GM21619 (cell line): ENCODE measurements at regions not wholly inside any gene's neighbourhood (a gene's known extent, or its start where the extent isn't known, plus 50 kb on each side); places are given as distances from the start of the nearest gene placed in this dataset.

Experiments
- ATAC-seq: cut with Tn5 transposase; IDR thresholded peaks from one replicate; pipeline ENCODE4 v1.9.1; 2021; ENCODE audit not compliant: unreplicated experiment

DNA sequence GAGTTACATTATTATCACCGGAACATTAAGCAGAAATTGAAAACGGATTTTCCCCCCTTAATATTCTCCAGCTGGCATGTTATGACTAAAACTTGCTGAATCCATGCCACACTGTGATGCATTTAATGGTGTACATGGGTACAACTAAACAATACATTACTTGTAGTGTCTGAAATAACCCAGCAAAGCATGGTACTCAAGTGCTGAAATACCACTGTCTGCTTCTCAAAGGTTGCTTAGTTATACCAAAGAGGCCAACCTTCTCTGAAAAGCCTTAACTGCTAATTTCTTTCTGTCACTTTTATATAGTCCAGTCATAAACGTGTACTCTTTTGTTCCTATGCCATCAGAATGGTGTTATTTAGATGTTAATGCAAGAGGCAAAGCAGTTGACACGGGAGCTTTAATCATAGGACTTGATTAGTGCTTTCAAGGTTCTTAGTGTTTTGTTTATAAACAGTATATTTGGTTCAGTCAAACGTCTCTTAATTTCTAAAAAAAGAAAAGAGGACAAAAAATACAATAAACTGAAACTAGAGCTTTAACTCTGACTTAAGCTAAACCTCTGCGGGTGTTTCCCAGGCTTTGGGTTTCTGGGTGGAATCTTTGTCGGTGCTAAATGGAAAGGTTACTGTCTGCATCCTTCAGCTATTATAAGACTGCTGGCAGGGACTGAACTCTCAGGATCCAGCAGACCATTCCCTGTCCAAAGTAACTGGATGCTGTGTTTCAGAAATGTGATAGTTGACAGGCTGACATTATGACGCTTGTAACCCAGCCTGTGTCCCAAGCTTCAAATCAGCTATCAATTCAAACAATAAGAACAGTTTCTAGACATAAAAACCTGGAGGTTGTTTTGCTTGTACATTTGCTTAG is 202.6 kb downstream of the PPP1R3A start:
- ATAC-seq, result no peak

DNA sequence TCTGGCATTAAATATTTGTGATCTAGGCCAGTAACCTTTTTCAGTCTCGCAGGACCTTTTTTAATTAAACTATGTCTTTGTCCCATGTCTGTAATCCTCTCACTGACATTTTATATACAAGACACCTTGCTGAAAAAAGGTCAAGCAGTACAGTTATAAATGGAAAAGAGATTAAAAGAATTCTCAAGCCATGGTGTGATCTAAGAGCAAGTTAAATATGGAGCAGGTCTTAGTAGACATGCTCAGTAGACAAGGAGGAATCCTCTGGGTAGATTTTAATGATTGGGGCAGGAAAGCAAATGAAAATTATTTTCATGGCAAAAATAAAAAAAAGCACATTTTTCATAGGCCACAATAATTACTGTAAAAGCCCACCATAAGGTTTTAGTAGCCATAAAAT is 203.5 kb downstream of the PPP1R3A start:
- ATAC-seq, result no peak

DNA sequence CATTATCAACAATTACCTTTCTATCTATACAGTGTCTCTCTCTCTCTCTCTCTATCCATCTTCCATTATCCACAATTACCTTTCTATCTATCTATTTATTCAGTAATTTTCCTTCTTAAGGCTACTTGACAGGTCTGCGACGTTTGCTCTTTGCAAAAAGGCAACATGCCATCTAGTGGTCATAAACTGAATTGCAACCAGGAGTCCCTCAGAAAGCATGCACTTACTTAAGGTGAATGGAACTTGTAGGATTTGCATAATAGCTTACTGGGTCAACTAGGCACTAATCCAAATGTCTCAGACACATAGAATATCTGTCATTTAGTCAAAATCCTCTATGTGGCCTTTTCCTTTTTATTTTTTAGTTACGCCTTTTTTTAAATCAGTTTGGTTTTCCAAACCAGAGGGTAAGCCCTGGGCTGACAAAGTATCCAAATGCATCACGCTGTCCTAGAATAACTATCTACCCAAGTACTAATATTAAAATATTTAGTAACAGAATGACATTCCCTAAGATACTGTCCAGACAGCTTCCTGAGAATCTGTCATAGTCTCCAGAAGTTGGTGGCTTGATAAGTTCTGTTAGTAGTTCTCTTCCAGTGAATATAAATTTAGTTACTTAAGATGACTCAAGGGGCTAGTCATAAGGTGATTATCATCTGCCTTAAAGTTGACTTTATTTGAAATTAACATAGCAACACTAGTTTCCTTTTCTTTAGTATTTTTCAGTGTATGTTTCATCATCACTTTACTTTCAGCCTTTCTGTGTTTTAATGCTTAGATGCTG is 208.3 kb downstream of the PPP1R3A start:
- peak; percentile 96 for ATAC-seq

DNA sequence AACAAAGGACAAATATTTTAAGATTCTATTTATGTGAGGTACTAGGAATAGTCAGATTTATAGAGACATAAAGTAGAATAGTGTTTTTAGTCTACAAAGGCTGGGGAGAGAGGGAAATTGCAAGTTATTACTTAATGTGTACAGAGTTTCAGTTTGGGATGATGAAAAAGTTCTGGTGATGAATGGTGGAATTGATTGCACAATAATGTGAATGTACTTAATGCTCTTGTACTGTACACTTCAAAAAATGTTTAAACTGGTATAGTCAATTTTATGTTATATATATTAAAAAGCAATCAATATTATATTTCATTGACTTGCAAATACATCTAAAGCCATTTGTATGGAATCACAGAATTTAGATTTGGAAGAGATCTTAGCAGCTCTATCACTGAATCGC is 213.4 kb downstream of the PPP1R3A start:
- no peak for ATAC-seq

DNA sequence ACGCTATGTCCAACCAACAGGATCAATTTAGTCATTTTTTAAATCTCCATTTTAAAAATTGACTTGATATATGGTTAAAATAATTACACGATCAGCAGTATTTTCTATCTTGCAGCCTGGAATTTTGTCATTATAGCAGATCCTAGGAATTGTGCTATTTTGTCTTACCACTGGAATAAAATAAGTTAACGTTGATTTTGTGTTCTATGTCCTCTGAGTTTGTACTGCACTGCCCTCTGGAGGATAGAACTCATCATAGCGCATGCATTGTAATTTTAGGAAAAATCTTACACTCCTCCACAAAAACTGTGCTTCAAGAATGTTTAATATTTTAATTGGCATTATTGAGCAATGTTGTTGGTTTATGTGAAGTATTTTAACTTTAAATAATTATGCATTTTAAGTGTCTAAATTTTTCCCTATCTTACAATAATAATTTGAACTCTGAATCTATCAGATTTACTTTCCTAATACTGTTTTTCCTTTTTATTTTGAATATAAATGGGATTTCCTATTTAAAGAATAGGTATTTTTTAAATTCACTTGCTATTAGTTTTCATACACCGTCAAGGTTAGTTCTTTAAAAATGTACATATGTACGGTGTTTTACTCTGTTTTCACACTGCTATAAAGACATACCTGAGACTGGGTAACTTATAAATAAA is 220.1 kb downstream of the PPP1R3A start:
- no peak for ATAC-seq

DNA sequence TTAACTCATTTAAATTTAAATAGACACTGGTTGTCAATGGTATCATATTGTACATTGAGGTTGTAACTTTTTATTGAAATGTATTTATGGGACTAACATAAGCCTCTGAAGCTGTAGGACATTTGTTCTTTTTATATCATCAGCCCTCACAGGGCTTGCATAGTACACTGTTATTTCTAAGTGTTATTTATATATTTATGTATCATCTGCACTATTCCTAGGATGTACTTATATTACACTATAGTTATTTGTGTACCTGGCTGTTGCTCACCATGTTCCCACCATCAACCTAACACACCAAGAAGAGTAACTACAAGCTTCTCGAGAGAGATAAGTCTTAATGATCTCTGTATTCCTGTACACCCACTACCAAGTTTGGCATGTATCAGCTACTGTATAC is 224.7 kb downstream of the PPP1R3A start:
- no peak for ATAC-seq

DNA sequence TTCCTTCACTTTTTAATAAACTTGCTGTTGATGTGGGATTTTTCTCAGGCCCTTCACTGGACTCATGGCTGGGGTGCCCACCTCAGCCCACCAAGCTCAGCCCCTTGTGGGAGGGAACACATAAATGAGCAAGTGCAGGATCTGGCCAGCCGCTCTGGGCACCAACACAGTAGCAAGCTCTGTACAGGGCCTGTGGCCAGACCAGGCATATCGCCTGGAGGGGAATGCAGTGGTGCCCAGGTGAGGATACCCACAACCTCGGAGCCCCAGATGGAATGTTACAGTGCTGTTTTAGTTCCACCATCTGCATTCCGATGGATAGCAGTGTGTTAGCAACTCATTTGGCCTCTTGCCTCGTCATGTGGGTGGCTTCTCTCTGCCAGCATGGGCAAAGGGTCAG is 234.6 kb downstream of the PPP1R3A start:
- ATAC-seq, result no peak

DNA sequence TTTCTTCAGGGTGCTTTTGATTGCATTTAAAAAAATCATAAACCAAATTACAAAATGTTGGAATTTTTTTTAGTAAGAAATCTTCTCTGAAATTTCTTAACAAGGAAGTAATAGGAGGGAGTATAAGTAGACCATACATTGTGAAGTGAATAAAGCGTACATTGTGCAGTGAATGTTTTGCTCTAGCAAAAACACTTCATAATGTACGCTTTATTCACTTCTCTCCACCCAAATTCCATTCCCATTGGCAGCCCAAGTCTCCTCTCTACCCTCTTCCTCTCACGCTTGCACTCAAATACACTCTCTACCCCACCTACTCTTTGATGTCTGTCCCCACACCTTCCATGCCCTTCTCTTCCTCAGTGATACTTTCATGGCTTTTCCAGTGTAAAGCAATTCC is 241.0 kb downstream of the PPP1R3A start:
- ATAC-seq, result no peak

DNA sequence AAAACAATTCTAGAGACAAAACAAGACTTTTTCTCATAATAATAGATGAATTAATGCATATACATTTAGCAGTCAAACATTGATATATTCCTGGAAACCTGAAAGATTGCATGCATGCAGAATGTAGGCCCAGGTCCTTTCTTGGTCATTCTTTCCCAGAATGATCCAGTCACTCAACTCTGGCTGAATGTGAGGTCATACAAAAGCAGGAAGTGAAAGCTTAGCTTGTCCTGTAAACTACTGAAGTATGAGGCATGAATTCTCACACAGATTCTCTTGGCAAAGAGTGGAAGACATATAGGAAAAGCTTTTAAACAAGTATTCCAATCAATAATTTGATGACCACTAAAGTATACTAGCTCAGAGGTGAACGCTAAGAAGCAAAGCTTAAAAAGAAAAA is 253.9 kb downstream of the PPP1R3A start:
- no peak for ATAC-seq

DNA sequence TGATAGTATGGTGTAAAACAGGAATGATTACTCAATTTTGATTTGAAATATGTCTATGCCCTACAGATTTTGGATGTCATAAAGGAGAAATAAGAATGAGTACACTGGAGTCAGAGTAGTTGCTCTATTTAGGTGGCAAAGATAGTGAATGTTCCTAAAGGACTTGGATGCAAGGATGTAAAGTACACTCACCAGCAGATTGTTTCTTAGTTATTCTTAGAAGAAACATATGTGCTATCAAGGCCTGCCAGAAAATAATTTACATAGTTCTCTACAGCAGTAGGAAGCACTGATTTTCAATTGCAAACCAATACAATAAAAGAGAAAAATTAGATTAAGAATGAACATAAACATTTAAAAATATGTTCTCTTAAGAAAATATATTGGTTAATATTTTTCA is 259.4 kb downstream of the PPP1R3A start:
- ATAC-seq, result no peak

DNA sequence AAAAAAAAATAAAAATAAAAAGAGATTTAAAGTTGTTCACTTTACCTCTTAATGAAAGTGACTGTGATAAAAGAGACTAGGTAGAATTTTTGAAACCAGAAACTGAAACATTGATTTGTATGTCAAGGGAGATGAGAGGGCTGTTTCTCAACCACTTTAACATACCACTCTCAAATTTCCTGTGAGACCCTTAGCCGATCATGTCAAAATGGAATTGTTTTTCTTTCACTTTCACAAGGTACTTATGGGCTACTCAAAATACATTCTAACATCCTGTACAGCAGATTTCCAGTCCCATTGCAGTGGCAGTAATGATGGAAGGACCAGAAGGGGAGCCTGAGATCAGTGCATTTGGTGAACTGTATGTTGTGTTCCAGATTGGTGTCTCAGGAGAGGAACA is 261.2 kb downstream of the PPP1R3A start:
- peak; percentile 96 for ATAC-seq

DNA sequence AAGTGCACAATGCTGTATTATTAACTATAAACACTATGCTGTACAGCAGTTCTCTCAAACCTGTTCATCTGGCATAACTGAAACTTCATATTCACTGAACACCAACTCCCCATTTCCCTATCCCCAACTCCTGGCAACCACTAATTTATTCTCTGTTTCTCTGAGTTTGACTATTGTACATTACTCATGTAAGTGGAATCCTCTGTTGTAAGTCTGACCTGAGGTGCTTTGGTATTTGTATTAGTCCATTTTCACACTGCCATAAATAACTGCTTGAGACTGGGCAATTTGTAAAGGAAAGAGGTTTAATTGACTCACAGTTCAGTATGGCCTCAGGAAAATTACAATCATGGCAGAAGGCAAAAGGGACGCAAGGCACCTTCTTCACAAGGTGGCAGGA is 266.3 kb downstream of the PPP1R3A start:
- no peak for ATAC-seq

DNA sequence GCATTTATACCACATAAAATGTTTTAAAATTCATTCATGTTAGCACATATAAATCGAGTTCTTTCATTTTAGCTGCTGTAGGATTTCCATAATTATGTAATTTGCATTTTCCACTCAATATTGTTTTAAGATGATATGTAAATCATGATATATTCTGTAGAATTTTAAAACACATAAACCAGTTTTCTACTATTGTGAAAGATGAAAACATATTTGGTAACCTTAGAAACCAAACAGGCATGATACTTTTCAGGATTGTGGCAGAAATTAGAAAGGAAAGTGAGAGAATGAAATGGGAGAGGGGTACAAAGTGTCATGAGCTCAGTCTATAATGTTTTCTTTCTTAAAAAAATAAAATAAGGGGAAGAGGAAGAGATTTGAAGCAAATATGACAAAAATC is 269.3 kb downstream of the PPP1R3A start:
- ATAC-seq, result no peak

DNA sequence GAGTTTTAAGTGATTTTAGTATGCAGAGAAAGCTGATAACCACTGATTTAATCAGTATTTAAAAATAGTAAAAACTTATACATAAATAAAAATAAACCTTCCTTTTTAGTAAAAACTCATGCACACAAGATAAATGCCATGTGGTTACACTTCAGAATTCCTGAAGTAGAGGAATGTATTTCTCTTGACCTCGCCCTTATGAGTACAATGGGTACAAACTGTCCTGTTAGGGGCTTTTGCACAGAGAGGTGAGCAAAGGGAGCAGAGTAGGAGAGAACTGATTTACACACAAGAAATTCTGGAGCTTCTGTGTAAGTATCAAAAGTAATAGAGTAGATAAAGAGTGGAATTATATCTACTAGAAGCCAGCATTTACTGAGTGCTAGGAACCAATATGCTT is 279.6 kb downstream of the PPP1R3A start:
- no peak for ATAC-seq

DNA sequence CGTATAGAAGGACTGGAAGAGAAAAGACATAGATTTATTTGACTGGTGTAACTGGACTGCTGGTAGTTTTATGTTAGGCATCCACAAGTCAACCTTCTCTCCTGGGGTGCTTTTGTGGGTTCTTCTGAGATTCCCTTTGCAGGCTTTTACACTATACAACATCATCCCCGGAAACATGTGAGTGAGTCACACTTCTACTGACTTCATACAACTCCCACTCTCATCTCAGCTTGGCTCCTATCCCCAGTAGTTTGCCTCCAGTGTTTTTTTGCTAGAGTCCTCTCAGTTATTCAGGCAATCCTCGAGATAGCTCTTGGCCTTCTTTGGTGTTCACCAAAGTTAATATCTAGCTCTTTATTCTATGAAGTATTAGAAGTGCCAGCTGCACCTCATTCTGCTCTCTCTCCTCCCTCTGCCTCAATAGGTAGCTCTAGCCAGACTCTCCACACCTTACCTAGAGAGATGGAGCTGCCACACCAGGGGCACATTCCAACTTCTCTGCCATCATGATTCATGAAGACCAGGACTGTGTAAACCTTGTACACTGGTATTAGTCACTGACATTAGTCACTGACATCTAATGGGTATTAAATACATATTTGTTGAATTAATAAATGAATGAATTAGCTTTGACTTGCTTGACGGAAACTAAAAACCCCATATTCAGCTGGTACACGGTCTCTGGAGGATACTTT is 281.9 kb downstream of the PPP1R3A start:
- no peak for ATAC-seq

DNA sequence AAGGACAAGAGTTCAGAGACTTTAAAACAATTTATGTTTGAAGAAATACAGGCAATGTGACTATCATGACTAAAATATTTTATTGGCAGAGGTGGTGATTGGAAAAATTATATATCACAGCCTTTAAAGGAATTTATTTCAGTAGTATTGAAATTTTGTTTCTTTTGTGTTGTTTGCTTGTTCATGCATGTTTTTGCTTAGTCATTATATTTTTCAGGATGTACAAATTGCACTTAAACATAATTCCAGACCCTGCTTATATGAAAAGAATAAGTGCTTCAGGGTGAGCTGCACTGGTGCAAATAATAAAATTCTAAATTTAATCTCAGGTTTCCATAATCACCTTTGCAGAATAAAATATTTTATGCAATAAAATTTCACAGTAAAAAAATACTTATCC is 283.3 kb downstream of the PPP1R3A start:
- no peak for ATAC-seq

DNA sequence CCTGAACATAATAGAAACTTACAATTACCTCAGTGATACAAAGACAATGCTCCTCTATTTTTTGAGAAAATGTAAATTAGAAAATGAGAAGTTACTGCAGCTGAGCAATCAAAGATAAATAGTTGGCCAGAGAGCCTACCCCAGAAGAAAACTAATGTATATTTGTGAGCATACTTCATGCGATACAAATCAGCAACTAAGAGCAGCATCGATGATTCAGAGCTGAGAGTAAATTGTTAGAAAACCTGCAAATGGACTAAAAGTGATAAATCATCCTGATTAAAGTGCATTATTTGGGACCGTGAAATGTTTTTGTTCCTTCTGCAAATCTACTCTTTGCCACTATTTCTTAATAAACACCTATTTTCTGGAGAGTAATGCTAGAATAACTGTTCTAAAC is 285.7 kb downstream of the PPP1R3A start:
- ATAC-seq, result no peak

DNA sequence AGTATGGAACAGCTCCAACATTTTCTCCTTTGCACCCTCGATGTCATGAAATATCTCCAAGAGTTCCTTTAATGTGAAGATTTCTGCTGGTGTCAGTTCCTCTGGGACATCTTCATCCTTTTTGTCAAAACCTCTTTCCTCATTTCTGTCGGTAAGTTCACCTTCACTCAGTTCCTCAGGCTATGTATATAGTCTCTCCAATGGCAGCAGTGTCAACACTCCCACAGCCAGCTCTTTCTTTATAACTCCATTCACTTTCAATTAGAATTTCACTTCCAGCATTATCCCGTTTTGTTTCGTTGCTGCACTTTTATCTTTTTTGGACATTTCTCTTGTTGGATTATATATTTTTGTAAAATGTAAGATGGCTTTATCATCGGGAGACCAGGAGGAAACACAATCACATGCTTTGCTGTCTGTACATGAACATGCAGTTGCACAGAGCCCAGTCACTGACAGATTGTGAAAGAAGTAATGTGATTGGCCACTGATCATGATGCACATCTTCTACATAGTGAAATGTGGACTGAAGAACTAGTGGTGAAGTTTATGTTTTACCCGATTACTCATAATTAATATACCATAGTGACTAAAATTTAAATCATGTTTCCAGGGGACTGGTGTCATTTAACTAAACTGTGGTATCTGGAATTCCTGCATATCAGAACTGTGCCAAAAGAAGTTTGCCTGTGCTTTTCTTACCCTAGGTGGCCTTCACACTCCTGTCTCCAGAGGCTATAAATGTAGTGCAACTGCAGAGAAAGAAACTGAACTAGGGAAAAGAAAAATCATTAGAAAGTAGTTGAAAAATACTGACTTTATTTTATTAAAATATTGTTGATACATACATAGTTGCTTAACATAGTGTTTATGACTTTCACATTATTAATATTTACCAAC is 289.6 kb downstream of the PPP1R3A start:
- no peak for ATAC-seq

DNA sequence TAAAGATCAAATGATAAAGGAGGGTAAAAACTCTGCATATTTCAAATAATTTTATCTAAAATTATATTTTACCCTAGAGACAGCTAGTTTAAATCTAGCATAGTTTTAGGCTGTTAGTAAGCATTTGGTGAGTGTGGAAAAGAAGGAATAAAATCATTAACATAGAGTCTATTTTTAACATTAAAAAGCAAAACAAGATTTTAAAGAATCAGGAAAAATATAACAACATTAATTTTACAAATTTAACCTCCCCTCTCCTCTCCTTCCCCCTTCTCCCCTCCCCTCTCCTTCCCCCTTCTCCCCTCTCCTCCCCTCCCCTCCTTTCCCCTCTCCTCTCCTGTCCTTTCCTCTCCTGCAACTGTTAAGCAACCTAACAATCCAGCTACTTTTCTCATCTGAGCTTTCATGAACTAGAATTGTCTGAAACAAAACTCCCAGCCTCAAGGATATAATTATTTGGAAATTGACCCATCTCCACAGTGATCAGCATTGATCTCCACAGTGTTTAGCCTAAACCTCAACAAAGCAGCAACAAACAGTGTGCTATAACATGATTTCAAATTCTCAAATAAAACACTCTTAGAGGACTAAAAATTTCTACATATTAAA is 293.2 kb downstream of the PPP1R3A start:
- no peak for ATAC-seq

DNA sequence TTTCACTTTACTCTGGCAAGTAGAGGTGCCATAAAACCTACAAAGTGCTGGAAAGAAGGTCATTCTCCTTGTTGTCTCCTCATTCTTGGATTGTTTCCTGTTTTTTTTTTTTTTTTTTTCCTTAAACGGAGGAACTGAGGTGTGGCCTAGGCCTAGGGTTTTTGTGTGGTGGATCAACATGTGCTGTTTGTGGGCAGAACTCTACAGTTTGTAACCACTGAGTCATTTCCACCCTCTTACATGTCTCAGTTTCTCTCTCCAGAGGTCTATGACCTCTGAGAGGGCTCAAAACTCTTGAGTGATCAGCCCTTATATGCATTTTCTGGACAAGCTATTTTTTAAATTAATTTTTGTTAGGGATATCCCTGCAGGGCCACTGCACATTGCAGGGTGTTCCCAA is 296.0 kb downstream of the PPP1R3A start:
- no peak for ATAC-seq
